GM23338 (cell line): ENCODE measurements at regions not wholly inside any gene's neighbourhood (a gene's known extent, or its start where the extent isn't known, plus 50 kb on each side); places are given as distances from the start of the nearest gene placed in this dataset.
A peak's percentile ranks its signal among the peaks of the same experiment; 100 is the strongest.

Source experiments
- ATAC-seq: fragments of 200-7000 bp; cut with Tn5 transposase; 3 replicates; pipeline ENCODE4 v1.9.1; 2020
- DNase-seq: peaks from one replicate; pipeline ENCODE4 v3.0.0-alpha.2; 2015; ENCODE audit warnings: low spot score
- H2AFZ ChIP-seq: fragments of 200-600 bp; sonication (generic); 2 replicates; pipeline ENCODE4 v1.8.0; 2016; ENCODE audit warnings: antibody characterized with exemption, mild to moderate bottlenecking, moderate library complexity
- H3F3A ChIP-seq: fragments of 200-600 bp; sonication (generic); replicated peaks from 2 replicates; pipeline ENCODE4 v1.8.0; 2017; ENCODE audit warnings: antibody characterized with exemption, mixed run types, low read depth
- H3K27ac ChIP-seq: fragments of 200-600 bp; sonication (generic); 2 replicates; pipeline ENCODE4 v1.6.1; 2016; ENCODE audit warnings: low read depth
- H3K27me3 ChIP-seq: fragments of 200-600 bp; sonication (generic); 2 replicates; pipeline ENCODE4 v1.8.0; 2016; ENCODE audit warnings: mild to moderate bottlenecking, mixed run types, moderate library complexity; ENCODE audit not compliant: insufficient read depth
- H3K36me3 ChIP-seq: fragments of 200-600 bp; sonication (generic); 2 replicates; pipeline ENCODE4 v1.8.0; 2016; ENCODE audit warnings: mild to moderate bottlenecking; ENCODE audit not compliant: insufficient read depth
- H3K4me1 ChIP-seq: fragments of 200-600 bp; sonication (generic); 2 replicates; pipeline ENCODE4 v1.8.0; 2016; ENCODE audit warnings: mild to moderate bottlenecking, moderate library complexity; ENCODE audit not compliant: insufficient read depth
- H3K4me2 ChIP-seq: fragments of 200-600 bp; sonication (generic); 2 replicates; pipeline ENCODE4 v1.7.1; 2017; ENCODE audit warnings: mixed run types
- H3K4me3 ChIP-seq: fragments of 200-600 bp; sonication (generic); 2 replicates; pipeline ENCODE4 v1.6.1; 2016; ENCODE audit warnings: mixed run types
- H3K79me2 ChIP-seq: fragments of 200-600 bp; sonication (generic); replicated peaks from 2 replicates; pipeline ENCODE4 v1.8.0; 2017; ENCODE audit warnings: mild to moderate bottlenecking; ENCODE audit not compliant: insufficient read depth
- H3K9me2 ChIP-seq: fragments of 200-600 bp; sonication (generic); 2 replicates; pipeline ENCODE4 v1.8.0; 2017; ENCODE audit not compliant: insufficient read depth
- H4K20me1 ChIP-seq: fragments of 200-600 bp; sonication (generic); replicated peaks from 2 replicates; pipeline ENCODE4 v1.8.0; 2017; ENCODE audit warnings: mild to moderate bottlenecking; ENCODE audit not compliant: insufficient read depth
- H3K27ac Mint-ChIP-seq: 2 replicates; pipeline ENCODE4 v1.8.0; 2020; ENCODE audit warnings: inconsistent platforms, mild to moderate bottlenecking, moderate library complexity, mixed read lengths
- H3K27me3 Mint-ChIP-seq: 3 replicates; pipeline ENCODE4 v1.8.0; 2022; ENCODE audit warnings: low read depth, mild to moderate bottlenecking, moderate library complexity, mixed read lengths, inconsistent platforms; ENCODE audit not compliant: insufficient read depth, poor library complexity
- H3K36me3 Mint-ChIP-seq: 3 replicates; pipeline ENCODE4 v1.8.0; 2021; ENCODE audit warnings: low read depth, mild to moderate bottlenecking, inconsistent platforms, moderate library complexity, mixed read lengths
- H3K4me1 Mint-ChIP-seq: 3 replicates; pipeline ENCODE4 v1.8.0; 2020; ENCODE audit warnings: mild to moderate bottlenecking, inconsistent platforms, mixed read lengths
- H3K4me3 Mint-ChIP-seq: 3 replicates; pipeline ENCODE4 v1.8.0; 2021; ENCODE audit warnings: moderate library complexity, mild to moderate bottlenecking, inconsistent platforms, mixed read lengths
- H3K9me3 Mint-ChIP-seq: 3 replicates; pipeline ENCODE4 v1.8.0; 2020; ENCODE audit warnings: moderate library complexity, mild to moderate bottlenecking, inconsistent platforms, mixed read lengths
- CREB1 ChIP-seq: fragments of 250-450 bp; sonication (Bioruptor Pico); IDR thresholded peaks from 2 replicates; pipeline ENCODE4 v1.5.0; 2020; ENCODE audit warnings: low read depth, mild to moderate bottlenecking, moderate library complexity
- CTCF ChIP-seq, 2 experiments: fragments of 200-600 bp in 1 of 2; sonication (generic) in 1 of 2; conservative IDR thresholded peaks; 2 replicates each; pipeline versions ENCODE4 v1.5.1 to v1.6.1; 2016 to 2017; ENCODE audit warnings: antibody characterized with exemption in 2 of 2, low read depth in 2 of 2, mild to moderate bottlenecking in 2 of 2, moderate library complexity in 1 of 2
- ETS1 ChIP-seq: IDR thresholded peaks from 2 replicates; pipeline ENCODE4 v1.6.1; 2016; ENCODE audit warnings: antibody characterized with exemption
- EZH2 ChIP-seq: fragments of 200-600 bp; sonication (generic); IDR thresholded peaks from one replicate; pipeline ENCODE4 v1.8.0; 2017; ENCODE audit warnings: antibody characterized with exemption, mild to moderate bottlenecking, low read depth; ENCODE audit not compliant: unreplicated experiment
- EZH2phosphoT487 ChIP-seq: fragments of 200-600 bp; sonication (generic); IDR thresholded peaks from one replicate; pipeline ENCODE4 v1.8.1; 2018; ENCODE audit warnings: antibody characterized with exemption; ENCODE audit not compliant: unreplicated experiment
- JUNB ChIP-seq: IDR thresholded peaks from one replicate; pipeline ENCODE4 v1.6.1; 2016; ENCODE audit warnings: antibody characterized with exemption; ENCODE audit not compliant: unreplicated experiment
- NANOG ChIP-seq: IDR thresholded peaks from 2 replicates; pipeline ENCODE4 v1.6.1; 2016; ENCODE audit warnings: antibody characterized with exemption, borderline replicate concordance
- REST ChIP-seq: IDR thresholded peaks from one replicate; pipeline ENCODE4 v1.6.1; 2018; ENCODE audit warnings: antibody characterized with exemption; ENCODE audit not compliant: unreplicated experiment
- ZNF114 ChIP-seq: fragments of 250-450 bp; sonication (Bioruptor Pico); IDR thresholded peaks from 2 replicates; pipeline ENCODE4 v1.5.0; 2020; ENCODE audit warnings: mild to moderate bottlenecking, moderate library complexity
- ZNF331 ChIP-seq: fragments of 250-450 bp; sonication (Bioruptor Pico); IDR thresholded peaks from 2 replicates; pipeline ENCODE4 v1.5.0; 2020; ENCODE audit warnings: low read depth, mild to moderate bottlenecking, moderate library complexity

- TF ChIP-seq NANOG (no peak), EZH2phosphoT487 (no peak), ZNF331 (CRISPR knock-in tag) (no peak), ETS1 (no peak), JUNB (no peak)
Measured at GRCh38 chr14:22304326-22304725, 284.7 kb downstream of the DAD1 start (continued).

GRCh38 chr14:22303589-22304195 is 285.3 kb downstream of the DAD1 start:
- H3K9me3 Mint-ChIP-seq: no peaks in the 10 kb centered on the region
- no peak; the same call in 1 of the 3 replicates for ATAC-seq
- peak overlapping the region; percentile 20; the same call in 1 of the 2 replicates for H2AFZ ChIP-seq
- H3F3A ChIP-seq: no peaks in the 10 kb centered on the region
- no peak overlapping the region for H3K27ac ChIP-seq
- no peak overlapping the region for H3K4me3 Mint-ChIP-seq
- H3K36me3 Mint-ChIP-seq: no peaks in the 10 kb centered on the region
- H3K4me1 ChIP-seq: no peaks in the 10 kb centered on the region
- no peaks in the 10 kb centered on the region for H3K27me3 ChIP-seq
- no peaks in the 10 kb centered on the region for H3K9me2 ChIP-seq
- H3K79me2 ChIP-seq: no peaks in the 10 kb centered on the region
- no peak overlapping the region for H3K4me3 ChIP-seq
- H4K20me1 ChIP-seq: no peaks in the 10 kb centered on the region
- no peaks in the 10 kb centered on the region for H3K36me3 ChIP-seq
- no peak overlapping the region for H3K4me2 ChIP-seq
- no peaks in the 10 kb centered on the region for H3K27me3 Mint-ChIP-seq
- TF ChIP-seq CTCF (conservative IDR thresholded peaks at IDR 0.05; ENCODE audit: low read depth in 2 of 2) (peak in 1 of 2 experiments; percentile 62; a peak in 3 of 4 replicates), EZH2 (no peak)
- peak overlapping the region; percentile 27; the same call in 1 of the 2 replicates for H3K27ac Mint-ChIP-seq
- peak; percentile 61 for DNase-seq
- no peaks in the 10 kb centered on the region for H3K4me1 Mint-ChIP-seq

- no peaks in the 10 kb centered on the region for H4K20me1 ChIP-seq
- H3K4me3 Mint-ChIP-seq: no peak overlapping the region
- DNase-seq (no peak), ATAC-seq (no peak)
- H3K27ac Mint-ChIP-seq: no peak overlapping the region
- no peaks in the 10 kb centered on the region for H3F3A ChIP-seq
- no peak overlapping the region for H3K27ac ChIP-seq
- H3K4me1 Mint-ChIP-seq: peaks cover 3% of the 10 kb centered on the region; the same call in 2 of the 3 replicates
- H3K27me3 ChIP-seq: no peaks in the 10 kb centered on the region
- no peaks in the 10 kb centered on the region for H3K79me2 ChIP-seq
- H3K9me2 ChIP-seq: 0 out of 2 replicates have a peak, but pooled peaks cover 3% of the 10 kb centered on the region
- H3K36me3 Mint-ChIP-seq: no peaks in the 10 kb centered on the region
- no peaks in the 10 kb centered on the region for H3K36me3 ChIP-seq
- H3K4me2 ChIP-seq: no peak overlapping the region
- H3K27me3 Mint-ChIP-seq: no peaks in the 10 kb centered on the region
- no peak overlapping the region for H3K4me3 ChIP-seq
- H3K4me1 ChIP-seq: 0 out of 2 replicates have a peak, but pooled peaks cover 9% of the 10 kb centered on the region
- peaks cover 3% of the 10 kb centered on the region; the same call in 1 of the 3 replicates for H3K9me3 Mint-ChIP-seq
- H2AFZ ChIP-seq: no peak overlapping the region
- no peak for TF ChIP-seq JUNB
- TF ChIP-seq REST: no peak
- TF ChIP-seq CTCF (conservative IDR thresholded peaks at IDR 0.05; ENCODE audit: low read depth in 2 of 2): no peak
- TF ChIP-seq ZNF331 (CRISPR knock-in tag): no peak
- TF ChIP-seq NANOG: no peak
- no peak for TF ChIP-seq CREB1 (CRISPR knock-in tag)
- TF ChIP-seq ZNF114: no peak
Measured at GRCh38 chr14:22300646-22301045, 288.4 kb downstream of the DAD1 start.
